HFFc6 (cell line): ENCODE measurements at regions not wholly inside any gene's neighbourhood (a gene's known extent, or its start where the extent isn't known, plus 50 kb on each side); places are given as distances from the start of the nearest gene placed in this dataset.

Source experiments
- DNase-seq: peaks from one replicate; pipeline ENCODE4 v3.0.0-alpha.2; 2018
- H3K27ac Mint-ChIP-seq: 2 replicates; pipeline ENCODE4 v1.8.0; 2020; ENCODE audit warnings: mild to moderate bottlenecking, mixed read lengths
- H3K27me3 Mint-ChIP-seq: 2 replicates; pipeline ENCODE4 v1.8.0; 2021; ENCODE audit warnings: mild to moderate bottlenecking, moderate library complexity, mixed read lengths; ENCODE audit not compliant: insufficient read depth
- H3K36me3 Mint-ChIP-seq: 2 replicates; pipeline ENCODE4 v1.8.0; 2021; ENCODE audit warnings: low read depth, mixed read lengths
- H3K4me1 Mint-ChIP-seq: 2 replicates; pipeline ENCODE4 v1.8.0; 2020; ENCODE audit warnings: low read depth, mixed read lengths
- H3K4me3 Mint-ChIP-seq: 2 replicates; pipeline ENCODE4 v1.8.0; 2020; ENCODE audit warnings: mild to moderate bottlenecking, moderate library complexity, mixed read lengths
- H3K9me3 Mint-ChIP-seq: 2 replicates; pipeline ENCODE4 v1.8.0; 2020; ENCODE audit warnings: mild to moderate bottlenecking, mixed read lengths
- TF ChIP-seq, protein P1 (sequence below): fragments of 200-600 bp; sonication (generic); IDR thresholded peaks from 2 replicates; pipeline ENCODE4 v1.5.0; 2021; ENCODE audit warnings: antibody characterized with exemption, mild to moderate bottlenecking

GRCh38 chr2:221270806-221271205, 301.3 kb downstream of the EPHA4 start:
- Mint-ChIP-seq H3K27me3 (peaks cover 3% of the 10 kb centered on the region; the same call in 1 of the 2 replicates), H3K9me3 (no peaks in the 10 kb centered on the region; the same call in 1 of the 2 replicates), H3K4me1 (no peaks in the 10 kb centered on the region), H3K27ac (no peak overlapping the region), H3K36me3 (no peaks in the 10 kb centered on the region), H3K4me3 (no peak overlapping the region)
- DNase-seq: no peak
- TF ChIP-seq, protein P1, sequence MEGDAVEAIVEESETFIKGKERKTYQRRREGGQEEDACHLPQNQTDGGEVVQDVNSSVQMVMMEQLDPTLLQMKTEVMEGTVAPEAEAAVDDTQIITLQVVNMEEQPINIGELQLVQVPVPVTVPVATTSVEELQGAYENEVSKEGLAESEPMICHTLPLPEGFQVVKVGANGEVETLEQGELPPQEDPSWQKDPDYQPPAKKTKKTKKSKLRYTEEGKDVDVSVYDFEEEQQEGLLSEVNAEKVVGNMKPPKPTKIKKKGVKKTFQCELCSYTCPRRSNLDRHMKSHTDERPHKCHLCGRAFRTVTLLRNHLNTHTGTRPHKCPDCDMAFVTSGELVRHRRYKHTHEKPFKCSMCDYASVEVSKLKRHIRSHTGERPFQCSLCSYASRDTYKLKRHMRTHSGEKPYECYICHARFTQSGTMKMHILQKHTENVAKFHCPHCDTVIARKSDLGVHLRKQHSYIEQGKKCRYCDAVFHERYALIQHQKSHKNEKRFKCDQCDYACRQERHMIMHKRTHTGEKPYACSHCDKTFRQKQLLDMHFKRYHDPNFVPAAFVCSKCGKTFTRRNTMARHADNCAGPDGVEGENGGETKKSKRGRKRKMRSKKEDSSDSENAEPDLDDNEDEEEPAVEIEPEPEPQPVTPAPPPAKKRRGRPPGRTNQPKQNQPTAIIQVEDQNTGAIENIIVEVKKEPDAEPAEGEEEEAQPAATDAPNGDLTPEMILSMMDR: no peak

DNA sequence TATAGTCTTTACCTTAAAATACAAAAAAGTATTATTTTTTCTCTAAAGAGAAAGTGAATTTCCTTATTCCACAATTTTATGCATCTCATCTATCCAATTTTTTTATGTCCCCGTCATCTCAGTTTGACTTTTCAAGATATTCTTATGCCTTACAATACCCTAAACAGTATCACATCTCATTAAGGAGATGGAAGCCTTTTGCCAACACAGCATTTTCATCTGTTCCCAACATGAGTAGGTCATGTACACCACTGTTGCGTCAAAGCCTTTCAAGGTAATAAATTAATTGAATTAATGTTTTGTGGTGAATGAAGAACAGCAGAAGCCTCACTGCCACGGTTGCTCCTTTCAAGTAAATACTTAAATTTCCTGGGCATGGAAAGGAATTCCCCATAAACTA, 299.4 kb downstream of the EPHA4 start:
- DNase-seq: no peak
- Mint-ChIP-seq H3K27ac (no peak overlapping the region), H3K4me1 (no peaks in the 10 kb centered on the region), H3K4me3 (no peak overlapping the region), H3K27me3 (peaks cover 6% of the 10 kb centered on the region; the same call in 1 of the 2 replicates), H3K9me3 (no peaks in the 10 kb centered on the region; the same call in 1 of the 2 replicates), H3K36me3 (no peaks in the 10 kb centered on the region)
- TF ChIP-seq, protein P1: no peak

DNA sequence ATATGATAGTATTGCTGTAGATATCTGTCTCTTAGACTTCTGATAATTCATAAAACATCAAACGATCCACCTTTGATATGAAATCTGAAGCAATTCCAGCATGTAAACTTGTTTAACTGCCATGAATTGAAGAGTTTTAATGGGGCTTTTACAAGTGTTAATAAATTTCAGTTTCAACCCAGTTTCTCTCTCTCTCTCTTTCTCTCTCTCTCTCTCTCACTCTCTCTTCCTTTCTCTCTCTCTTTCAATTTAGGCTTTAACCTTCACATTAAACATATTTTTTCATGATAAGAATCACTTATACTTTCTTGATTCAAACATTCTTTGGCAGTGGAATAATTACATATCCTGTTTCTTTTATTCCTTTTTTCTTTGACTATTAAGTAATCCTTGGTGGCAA, 296.1 kb downstream of the EPHA4 start:
- Mint-ChIP-seq H3K4me1 (no peaks in the 10 kb centered on the region), H3K4me3 (no peak overlapping the region), H3K27me3 (peaks cover 7% of the 10 kb centered on the region; the same call in 1 of the 2 replicates), H3K36me3 (no peaks in the 10 kb centered on the region), H3K9me3 (no peaks in the 10 kb centered on the region), H3K27ac (no peak overlapping the region)
- DNase-seq: no peak
- TF ChIP-seq, protein P1: no peak

DNA sequence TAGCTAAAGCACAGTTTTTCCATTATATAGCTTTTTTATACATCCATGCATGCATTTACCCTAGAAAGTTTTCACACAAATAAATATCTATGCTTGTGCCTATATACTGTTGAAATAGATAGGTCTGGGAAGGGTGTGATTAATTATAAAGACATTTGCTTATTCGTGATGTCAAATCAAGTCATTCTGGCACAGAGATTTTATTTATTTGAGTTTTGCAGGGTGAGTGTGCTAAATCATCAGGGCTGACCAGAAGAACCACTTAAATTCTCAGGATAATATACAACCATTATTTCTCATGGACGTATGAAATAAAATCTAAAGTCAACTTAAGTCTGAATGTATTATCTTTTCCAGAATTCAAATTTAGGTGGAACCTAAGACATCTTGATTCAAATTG, 295.5 kb downstream of the EPHA4 start:
- DNase-seq: no peak
- Mint-ChIP-seq H3K36me3 (no peaks in the 10 kb centered on the region), H3K4me3 (no peak overlapping the region), H3K9me3 (no peaks in the 10 kb centered on the region), H3K4me1 (no peaks in the 10 kb centered on the region), H3K27me3 (peaks cover 3% of the 10 kb centered on the region; the same call in 1 of the 2 replicates), H3K27ac (no peak overlapping the region)
- TF ChIP-seq, protein P1: no peak

- Mint-ChIP-seq H3K27ac (no peak overlapping the region), H3K4me3 (no peak overlapping the region)
Observed at GRCh38 chr2:221282386-221282785, 289.7 kb downstream of the EPHA4 start.

More at GRCh38 chr2:221282386-221282785, 289.7 kb downstream of the EPHA4 start:
- DNase-seq: no peak
- H3K4me1 Mint-ChIP-seq: peaks cover 11% of the 10 kb centered on the region; the same call in 1 of the 2 replicates
- H3K9me3 Mint-ChIP-seq: no peaks in the 10 kb centered on the region
- H3K27me3 Mint-ChIP-seq: peaks cover 3% of the 10 kb centered on the region; the same call in 1 of the 2 replicates
- H3K36me3 Mint-ChIP-seq: no peaks in the 10 kb centered on the region
- TF ChIP-seq, protein P1: no peak
